ENCODE measurements at regions not wholly inside any gene's neighbourhood (a gene's known extent, or its start where the extent isn't known, plus 50 kb on each side); places are given as distances from the start of the nearest gene placed in this dataset.
A peak's percentile ranks its signal among the peaks of the same experiment; 100 is the strongest.
"Not testable (repeated sequence)": the region's sequence is repeated elsewhere in the genome, so short reads cannot be mapped to it uniquely, and the experiment has no call there.

DNA sequence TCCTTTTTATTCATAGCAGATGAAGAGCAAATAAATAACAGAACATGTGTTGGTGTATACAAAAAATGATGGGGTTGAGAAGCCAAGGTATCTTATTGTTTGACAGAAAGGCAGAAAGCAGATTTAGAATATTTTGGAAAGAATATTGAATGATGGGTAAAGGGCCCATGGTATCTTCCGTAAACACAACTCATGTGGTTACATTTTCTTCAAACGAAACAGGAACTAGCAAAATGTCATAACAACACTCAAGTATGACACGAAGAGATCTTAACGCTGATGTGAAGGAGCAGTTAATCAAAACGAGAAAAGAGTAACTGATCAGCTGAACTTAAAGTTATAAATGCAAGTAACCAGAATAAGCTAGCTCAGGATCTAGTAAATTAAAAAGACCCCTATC, 195.7 kb upstream of the GK2 start:
- no peak for DNase-seq

DNA sequence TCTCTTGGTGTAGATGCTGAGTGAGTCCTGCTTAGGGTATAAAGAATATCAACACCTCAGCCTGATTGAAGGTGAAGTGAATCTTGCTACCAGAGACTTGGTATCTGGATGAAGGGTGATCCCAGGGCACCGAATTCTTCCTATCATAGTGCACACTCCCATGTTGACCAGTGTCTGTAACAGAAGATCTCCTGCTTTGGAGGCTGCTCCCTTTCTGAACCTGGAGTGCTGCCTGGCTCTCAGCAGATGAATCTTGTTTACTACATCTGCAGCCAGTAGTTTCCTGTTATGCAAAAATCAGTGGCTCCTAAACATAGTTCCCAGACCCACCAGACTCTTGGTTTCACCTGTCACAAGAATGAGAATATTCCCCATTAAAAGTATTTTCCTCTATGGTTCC, 191.7 kb upstream of the GK2 start:
- no peak for DNase-seq

DNA sequence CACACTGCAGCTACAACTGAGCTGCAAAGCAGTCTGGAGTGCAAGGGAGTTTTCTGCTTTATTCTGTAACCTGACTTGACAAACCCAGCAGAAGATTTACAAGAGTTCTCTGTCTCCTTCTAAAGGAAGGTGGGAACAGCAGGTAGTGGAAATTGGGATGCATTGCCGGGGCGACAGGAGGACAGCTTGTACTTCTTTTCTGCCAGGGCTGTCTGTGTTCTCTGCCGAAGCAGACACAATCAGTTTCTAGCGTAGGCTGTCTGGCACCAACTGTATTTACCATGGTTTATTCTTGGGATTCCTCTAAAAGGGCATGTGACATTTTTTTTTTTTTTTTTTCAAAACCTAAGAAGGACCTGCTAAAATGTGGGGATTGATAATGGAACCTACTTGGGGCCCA, 190.8 kb upstream of the GK2 start:
- DNase-seq: no peak

DNA sequence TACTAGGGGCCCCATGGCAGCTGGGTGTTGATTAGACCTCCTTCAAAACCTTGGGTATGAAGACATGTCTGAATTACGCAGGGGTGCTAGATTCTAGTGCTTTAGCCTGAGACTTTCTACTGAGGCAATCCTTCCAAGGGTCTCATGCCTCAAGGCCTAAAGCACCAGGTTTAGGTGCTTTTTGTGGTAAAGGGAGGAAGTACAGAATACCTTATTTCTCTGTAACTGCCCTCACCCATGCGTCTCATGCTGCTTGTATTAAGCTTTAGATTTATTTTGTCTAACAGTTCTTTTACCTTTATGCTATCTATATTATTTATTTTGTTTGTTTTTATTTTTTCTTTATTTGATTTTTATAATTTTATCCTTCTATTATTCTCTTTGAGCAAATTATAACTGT, 190.2 kb upstream of the GK2 start:
- no peak for DNase-seq

DNA sequence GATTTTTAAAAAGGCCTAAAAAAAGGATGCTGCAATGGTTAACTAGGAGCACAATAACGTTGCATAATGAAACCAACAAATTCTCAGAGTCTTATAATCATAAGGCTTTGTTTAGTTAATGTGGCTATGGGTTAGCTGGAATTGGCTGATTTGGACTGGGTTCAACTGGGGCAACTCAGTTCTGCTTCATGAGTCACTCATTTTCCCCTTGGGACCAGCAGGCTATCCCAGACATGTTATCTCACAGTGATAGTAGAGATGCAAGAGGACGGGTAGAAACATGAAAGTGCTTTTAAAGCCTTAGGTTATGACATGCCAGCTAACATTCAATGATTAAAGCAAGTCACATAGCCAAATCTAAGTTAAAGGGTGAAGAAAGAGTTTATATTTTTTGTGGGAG, 189.2 kb upstream of the GK2 start:
- peak; percentile 74 for DNase-seq

DNA sequence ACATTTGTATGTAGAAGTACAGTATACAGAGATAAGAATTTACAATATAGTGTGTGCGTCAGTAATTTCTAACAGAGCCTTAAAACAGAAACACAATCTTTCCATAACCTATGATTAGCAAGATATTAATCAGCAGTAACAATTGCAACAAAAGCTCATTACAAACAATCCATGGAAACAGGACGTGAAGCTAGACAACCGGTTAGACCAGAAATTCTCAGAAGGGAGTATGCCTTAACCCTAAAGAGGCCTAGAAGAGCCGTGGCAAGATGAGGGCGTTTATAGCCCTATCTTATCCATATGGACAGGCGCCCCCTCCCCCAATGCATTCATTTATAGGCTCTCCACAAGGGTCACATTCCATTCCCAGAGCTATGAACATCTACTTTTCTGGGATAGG, 184.2 kb upstream of the GK2 start:
- DNase-seq: not testable (repeated sequence)

DNA sequence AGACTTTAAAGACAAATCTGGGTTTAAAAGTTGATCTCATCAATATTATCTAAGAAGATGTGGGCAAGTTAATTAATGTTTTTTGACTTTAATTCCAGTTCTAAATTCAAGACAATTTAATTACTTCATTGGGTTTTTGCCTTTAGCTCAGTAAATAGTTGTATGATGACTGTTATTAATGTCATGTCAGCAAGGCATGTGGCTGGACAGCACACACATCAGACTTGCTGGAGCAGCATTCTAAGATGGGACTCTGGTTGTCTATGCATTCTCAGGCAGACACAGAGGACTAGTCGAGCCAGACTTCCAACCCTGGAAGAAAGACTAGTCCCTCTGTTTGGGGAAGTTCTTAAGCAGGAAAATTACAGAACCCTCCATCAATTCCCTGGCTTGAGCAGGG, 180.7 kb upstream of the GK2 start:
- DNase-seq: peak; percentile 12

DNA sequence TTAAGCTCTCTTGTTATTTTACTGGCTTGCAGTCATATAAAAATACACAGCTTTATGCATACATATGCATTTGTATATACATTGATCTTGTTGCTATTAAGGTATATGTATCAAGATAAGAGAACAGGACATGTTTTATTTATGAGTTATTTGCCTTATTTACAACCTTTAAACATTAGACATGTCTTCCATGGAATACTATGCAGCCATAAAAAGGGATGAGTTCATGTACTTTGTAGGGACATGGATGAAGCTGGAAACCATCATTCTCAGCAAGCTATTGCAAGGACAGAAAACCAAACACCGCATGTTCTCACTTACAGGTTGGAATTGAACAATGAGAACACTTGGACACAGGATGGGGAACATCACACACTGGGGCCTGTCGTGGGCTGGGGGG, 179.2 kb upstream of the GK2 start:
- not testable (repeated sequence) for DNase-seq

DNA sequence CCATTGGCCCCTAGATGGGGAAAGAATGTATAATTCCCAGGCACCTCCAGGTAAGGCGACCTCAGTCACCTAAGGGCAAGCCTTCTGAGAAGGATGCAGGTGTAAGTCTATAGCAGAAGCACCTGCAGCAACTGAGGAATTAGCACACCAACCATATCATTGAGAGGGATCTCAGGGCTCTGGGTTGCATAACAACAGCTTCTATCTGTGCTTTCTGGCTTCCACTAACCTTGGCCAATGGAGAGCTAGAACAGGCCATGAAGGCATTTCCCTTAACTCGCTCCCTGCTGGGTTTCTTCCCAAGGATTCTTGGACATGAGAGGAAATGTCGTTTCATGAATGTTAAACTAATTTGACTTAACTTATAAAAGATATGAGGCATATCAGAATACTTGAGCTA, 177.8 kb upstream of the GK2 start:
- no peak for DNase-seq

DNA sequence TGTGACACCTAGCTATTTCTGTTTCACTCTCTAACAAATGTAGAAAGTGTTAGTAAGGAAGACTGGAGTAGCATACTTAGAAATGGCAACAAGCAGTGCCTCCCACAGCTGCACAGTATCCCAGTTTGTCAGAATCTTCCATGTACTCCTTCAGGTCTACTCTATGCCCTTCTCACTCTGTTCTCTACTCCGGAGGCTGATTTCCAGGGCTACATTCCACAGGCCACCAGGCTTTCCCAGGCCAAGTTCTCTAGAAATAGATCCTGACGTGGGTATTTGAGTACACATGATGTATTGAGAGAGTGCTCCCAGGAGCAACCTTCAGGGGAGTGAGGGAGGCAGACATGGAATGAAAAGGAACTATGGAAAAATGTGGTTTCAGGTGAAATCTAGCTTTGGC, 177.3 kb upstream of the GK2 start:
- no peak for DNase-seq

DNA sequence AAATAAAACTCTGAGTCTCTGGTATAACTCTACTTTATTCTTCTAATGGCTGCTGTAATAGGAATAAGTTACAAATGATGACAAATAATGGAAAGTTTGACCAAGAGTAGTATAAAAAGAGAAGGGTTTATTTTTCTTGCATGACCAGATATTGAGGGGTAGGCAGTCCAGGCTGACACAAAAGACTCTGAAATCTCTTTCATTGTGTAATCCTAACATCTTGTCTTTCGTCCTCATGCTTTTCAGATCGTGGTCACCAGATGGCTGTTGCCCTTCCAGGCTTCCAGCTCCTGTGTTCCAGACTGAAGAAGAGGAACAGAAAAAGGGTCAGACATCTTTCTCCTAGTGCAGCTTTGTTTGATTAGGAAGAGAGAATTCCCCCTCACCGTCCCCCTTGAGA, 176.9 kb upstream of the GK2 start:
- no peak for DNase-seq

DNA sequence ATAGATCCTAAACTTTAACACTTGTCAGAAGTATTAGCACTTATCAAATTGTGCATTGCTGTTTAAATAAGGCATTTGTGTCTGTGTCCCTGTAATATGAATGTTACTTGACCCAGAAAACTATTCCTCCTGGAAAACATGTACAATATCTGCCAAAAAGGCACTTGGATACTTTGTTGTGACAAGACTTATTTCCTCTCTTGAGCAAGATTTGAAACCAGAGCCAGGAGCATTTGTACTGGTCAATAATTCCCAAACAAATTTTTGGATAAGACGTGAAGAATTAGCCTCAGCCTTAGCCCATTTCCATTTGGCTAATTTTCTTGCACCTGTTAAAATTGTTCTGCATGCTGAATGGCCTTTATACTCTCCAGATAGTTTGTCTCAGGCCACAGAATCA, 176.3 kb upstream of the GK2 start:
- DNase-seq: no peak

DNA sequence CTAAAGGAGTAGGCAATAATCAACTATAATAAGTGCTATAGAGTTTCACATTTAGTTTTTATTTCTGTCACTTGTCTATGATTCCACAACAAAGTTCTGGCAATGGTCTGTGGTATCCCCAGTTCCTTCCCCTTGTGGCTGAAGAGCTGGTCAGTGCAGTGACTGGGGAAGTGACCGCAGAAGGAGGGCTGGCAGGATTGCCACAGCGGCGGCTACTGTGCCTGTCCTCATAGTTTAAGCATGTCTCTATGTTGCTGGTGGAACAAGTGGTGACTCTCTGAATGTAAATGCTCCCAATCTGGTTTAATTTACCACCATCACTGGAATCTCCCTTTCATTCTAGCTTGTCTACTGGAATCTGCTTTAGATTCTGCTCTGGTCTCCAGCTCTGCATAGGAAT, 170.6 kb upstream of the GK2 start:
- DNase-seq: no peak

DNA sequence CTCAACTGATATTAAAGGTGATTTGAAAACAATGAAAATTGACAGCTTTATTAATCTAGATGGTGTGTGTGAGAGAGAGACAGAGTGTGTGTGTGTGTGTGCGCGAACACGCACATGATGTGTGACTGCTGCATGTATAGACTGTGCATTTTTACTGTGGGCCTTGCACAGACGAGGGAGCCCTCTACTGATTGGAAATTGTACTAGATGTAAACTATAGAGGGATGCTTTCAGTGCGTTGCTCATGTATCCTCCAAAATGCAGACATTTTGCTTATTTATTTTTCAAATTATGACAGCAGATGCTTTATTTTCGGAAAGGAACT, 168.4 kb upstream of the GK2 start:
- peak; percentile 52 for DNase-seq

DNA sequence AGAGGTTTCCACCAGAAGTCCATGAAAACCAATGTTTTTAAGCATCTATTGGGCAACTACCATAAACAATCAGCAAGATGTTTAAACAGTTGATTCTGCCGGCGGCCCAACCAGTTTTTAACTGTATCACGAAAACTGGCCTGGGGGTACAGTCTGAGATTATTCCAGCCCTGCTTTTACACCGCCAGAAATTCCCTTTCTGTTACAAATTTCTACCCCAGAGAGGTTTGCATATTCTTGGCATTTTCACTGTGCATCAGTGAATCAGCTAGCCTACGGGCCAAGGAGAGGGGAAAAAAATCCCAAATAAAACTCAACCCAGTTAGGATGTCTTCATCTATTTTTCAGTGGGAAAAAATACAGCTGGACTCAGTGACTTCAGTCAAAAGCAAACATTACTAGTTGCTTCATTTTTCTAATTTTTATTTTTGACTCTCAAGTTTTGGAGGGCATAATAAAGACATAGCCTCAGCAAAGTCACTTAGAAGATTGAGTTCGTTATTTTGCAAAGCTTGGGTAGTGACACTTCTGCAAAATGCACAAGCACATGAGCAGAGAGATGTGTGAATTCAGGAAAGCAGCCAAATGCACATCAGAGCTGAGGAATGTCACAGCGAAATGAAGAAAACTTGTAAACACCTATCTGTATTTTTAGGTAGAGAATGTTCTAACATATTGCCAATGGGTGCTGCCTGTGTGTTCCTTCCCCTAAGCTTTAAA, 167.8 kb upstream of the GK2 start:
- no peak for DNase-seq

DNA sequence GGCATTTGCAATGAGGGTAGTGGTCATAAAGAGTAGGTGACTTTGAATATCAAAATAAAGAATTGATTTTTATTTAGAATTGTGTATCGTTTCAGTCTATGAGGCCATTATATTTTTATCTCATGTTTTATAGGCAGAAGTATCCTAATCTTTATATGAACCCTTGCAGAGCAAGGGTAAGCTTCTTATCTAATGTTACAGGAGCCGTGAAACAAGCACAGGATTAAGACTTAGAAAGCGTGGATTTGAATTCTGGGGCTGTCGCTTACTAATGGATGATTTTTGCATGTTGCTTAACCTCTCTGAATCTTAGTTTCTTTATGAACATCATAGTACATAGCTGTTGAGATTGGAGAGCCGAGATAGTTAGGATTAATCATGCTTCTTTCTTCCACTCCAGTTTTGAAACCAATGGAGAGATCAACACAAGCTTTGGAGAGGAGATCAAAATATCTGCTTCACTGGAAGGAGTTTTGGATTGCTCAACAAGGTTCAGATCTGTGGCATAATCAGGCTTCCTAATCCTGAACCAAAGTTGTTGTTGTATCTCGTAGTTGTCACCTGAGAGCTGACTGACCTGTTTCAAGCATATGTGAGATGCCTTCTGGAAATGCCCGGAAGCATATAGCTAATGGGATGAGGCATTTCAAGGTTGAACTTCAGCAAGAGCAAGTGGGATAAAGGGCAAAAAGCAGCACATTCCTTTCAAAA, 166.9 kb upstream of the GK2 start:
- no peak for DNase-seq

DNA sequence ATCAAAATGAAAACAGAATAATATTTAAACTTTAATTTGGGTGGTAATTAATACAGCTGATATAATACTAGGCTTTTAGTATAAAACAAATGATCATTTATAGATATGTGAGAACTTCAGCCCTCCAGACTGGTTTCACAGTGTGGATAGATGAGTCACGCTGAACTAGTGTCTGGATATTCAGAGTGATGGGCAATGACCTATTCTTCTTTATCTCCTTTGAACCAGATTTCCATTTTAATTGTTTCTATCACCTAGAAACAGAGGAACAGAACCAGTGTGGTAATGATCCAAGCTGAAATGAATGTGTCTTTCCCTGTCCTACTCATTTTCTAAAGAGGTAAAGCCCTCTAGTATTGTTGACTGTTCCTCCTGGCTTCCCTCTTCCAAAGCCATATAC, 155.2 kb upstream of the GK2 start:
- no peak for DNase-seq

DNA sequence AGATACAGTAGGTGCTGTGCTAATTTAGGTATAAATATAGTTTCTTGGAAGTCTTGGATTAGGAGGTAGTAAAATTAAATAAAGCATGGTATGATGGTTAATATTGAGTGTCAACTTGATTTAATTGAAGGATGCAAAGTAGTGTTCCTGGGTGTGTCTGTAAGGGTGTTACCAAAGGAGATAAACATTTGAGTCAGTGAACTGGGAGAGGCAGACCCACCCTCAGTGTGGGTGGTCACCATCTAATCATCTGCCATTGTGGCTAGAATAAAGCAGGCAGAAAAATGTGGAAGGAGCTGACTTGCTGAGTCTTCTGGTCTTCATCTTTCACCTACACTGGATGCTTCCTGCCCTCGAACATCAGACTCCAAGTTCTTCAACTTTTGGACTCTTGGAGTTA, 153.7 kb upstream of the GK2 start:
- DNase-seq: no peak

DNA sequence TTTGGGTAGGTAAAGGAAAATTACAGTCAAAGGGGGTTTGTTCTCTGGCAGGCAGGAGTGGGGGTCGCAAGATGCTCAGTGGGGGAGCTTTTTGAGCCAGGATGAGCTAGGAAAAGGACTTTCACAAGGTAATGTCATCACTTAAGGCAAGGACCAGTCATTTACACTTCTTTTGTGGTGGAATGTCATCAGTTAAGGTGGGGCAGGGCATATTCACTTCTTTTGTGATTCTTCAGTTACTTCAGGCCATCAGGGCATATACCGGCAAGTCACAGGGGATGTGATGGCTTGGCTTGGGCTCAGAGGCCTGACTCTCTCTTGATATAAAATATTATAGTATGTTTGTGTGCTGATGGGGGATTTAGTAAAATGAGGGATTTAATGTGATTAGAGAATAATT, 151.4 kb upstream of the GK2 start:
- not testable (repeated sequence) for DNase-seq

DNA sequence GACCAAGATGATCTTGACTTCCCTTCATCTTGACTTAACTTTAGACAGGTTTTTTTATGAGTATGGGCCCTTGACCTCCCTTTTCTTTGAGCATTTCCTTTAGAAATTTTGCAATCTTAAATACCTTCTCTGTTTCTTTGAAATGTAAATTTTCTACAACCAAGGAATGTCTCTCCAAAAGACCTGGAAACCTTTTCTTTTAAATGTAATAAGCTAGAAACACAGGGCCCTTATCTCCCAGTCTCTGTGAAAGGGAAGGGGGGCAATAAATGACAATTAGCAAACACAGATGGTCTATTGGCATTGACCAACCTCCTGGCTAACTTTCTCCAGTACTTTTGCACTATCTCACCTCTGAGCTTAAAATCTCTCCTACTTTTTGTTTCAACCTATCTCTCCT, 144.3 kb upstream of the GK2 start:
- DNase-seq: no peak

DNA sequence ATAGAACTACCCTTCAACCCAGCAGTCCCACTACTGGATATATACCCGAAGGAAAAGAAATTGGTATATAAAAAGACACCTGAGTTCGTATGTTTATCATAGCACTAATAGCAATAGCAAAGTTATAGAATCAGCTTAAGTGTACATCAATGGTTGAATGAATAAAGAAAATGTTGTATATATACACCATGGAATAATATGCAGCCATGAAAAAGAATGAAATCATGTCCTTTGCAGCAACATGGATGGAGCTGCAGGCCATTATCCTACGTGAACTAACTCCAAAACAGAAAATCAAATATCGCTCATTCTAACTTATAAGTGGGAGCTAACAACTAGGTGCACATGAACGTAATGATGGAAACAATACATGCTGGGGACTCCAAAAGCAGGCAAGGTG, 143.5 kb upstream of the GK2 start:
- no peak for DNase-seq

DNA sequence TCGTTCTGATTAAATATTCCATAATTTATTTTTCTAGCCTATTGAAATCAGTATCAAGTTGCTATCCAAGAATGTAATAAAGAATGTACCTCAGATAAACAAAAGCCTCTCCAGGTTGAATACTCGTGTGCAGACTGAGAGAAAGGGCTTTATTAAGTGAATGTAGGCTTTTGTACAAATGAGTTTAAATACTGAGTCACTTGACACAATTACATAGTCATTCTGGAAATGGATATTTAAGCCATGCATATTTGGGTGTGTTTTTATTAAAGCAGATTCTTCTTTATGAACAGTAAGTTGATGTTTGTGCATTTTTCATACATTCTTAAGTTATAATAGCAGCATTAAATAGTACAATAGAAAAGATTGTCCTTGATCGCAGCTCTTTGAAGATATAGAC, 139.8 kb upstream of the GK2 start:
- DNase-seq: no peak

DNA sequence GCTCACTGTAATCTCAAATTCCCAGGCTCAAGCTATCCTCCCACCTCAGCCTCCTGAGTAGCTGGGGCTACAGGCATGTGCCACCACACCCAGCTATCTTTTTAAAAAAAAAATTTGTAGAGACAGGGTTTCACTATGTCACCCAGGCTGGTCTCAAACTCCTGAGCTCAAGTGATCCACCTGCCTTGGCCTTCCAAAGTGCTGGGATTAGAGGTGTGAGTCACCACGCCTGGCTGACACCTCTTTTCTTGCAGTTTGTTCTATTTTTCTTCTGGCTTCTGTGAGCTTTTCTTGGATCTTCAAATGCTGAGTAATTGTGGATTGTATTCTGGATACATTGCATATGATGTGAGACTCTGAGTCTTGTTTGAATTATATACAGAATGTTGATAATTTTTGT, 137.3 kb upstream of the GK2 start:
- not testable (repeated sequence) for DNase-seq

DNA sequence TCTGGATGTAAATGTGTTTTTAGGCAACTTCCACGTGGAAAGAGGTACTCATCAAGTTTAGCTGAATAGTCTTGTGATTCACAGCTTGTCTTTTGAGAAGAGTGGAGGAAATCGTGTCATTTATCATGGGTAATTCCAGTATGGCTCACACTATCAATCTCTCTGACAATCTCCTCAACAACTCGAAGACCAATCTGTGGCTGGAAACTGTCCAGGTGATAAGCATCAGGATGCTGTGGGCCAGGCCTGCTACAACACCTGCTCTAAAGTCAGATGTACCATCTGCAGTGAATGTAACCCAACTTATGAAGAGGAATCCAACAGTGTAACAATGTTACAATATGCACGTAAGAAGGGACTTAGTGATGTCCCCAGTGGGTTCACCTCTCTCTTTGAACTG, 132.1 kb upstream of the GK2 start:
- DNase-seq: no peak

DNA sequence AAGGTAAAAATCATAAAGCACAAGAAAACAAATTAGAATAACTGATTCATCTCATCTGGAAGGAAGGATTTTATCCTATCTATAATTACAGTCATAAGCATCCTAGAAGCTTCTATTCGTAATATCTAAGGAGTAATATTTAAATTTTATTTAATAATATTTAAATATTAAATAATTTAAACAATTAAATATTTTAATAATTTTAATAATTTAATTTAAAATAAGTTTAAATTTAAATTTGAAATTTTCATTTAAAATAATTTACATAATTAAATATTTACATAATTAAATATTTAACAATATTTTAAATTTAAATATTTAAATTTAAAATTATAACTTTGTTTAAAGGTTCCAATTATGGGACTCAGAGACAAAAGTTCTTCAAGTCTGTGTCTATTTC, 127.5 kb upstream of the GK2 start:
- no peak for DNase-seq

All from fibroblast of skin of right quadriceps (primary cell).